ENCODE measurements at regions not wholly inside any gene's neighbourhood (a gene's known extent, or its start where the extent isn't known, plus 50 kb on each side); places are given as distances from the start of the nearest gene placed in this dataset.

DNA sequence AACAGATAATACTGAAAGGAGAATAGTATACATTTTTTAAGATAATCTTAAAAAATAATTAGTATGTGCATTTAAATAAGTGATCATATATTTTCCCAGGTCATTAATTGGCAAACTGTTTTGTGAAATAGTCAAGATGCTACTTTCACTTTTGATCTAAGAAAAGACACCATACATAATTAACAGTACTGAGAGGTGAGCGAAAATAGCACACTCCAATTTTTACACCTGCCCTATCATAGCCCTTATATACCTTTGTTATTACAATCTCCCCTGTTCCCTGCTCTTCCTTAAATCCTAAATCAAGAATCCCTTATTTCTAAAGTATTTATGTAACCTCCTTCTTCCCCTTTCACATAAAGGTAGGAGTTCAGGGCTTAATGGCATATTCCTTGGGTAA is 500.1 kb upstream of the LRATD1 start:
- Mint-ChIP-seq H3K9me3 (peaks cover 18% of the 10 kb centered on the region), H3K27me3 (no peaks in the 10 kb centered on the region), H3K27ac (no peak overlapping the region), H3K36me3 (no peaks in the 10 kb centered on the region), H3K4me3 (no peak overlapping the region), H3K4me1 (ENCODE audit: low read depth) (no peaks in the 10 kb centered on the region)
- no peak for DNase-seq
- intact Hi-C loops (cut with micrococcal nuclease) = no loop called here
- CTCF ChIA-PET = no interaction called here
- POLR2A ChIA-PET = no interaction called here

DNA sequence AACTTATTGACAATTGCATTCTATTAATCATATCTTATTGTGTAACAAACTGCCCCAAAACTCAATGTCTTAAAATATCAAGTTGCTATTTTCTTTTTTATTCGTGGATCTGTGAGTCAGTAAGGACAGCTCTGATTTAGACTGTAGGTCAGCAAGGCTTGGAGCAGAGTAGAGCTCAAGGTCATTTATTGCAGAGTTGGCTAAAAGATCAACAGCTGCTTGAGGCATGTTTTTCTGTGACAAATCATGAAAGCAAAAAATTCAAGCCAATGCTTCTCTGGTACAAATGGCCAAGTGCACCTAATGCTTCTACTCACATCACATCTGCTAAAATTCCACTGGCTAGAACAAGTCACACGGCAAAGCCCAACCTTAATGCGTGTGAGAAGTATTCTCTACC is 497.7 kb upstream of the LRATD1 start:
- ChIA-PET CTCF (no interaction called here), POLR2A (no interaction called here)
- no peaks in the 10 kb centered on the region for H3K4me1 Mint-ChIP-seq (ENCODE audit: low read depth)
- H3K36me3 Mint-ChIP-seq = no peaks in the 10 kb centered on the region
- H3K27me3 Mint-ChIP-seq = no peaks in the 10 kb centered on the region
- no peak for DNase-seq
- H3K9me3 Mint-ChIP-seq = peaks cover 18% of the 10 kb centered on the region
- intact Hi-C loops (cut with micrococcal nuclease) = no loop called here
- H3K27ac Mint-ChIP-seq = no peak overlapping the region
- no peak overlapping the region for H3K4me3 Mint-ChIP-seq

DNA sequence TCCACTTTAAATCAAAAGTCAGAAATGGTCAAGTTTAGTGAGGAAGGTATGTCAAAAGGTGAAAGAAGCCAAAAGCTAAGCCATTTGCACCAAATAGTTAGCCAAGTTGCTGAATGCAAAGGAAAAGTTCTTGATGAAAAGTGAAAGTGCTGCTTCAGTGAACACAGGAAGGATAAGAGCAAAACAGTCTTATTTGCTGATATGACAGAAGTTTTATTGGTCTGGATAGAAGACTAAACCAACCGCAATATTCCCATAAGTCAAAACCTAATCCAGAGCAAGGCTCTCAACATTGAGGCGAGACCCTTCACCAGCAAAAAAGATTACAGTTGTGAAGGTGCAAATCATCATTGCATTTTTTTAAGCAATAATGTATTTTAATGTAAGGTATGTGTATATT is 496.5 kb upstream of the LRATD1 start:
- intact Hi-C loops (cut with micrococcal nuclease) = no loop called here
- Mint-ChIP-seq H3K27me3 (no peaks in the 10 kb centered on the region), H3K9me3 (peaks cover 18% of the 10 kb centered on the region), H3K27ac (no peak overlapping the region), H3K4me1 (ENCODE audit: low read depth) (no peaks in the 10 kb centered on the region), H3K4me3 (no peak overlapping the region), H3K36me3 (no peaks in the 10 kb centered on the region)
- ChIA-PET CTCF (no interaction called here), POLR2A (no interaction called here)
- no peak for DNase-seq

GRCh38 chr2:14137643-14138042 is 494.9 kb upstream of the LRATD1 start:
- DNase-seq = no peak
- Mint-ChIP-seq H3K9me3 (peaks cover 17% of the 10 kb centered on the region), H3K27me3 (no peaks in the 10 kb centered on the region), H3K27ac (no peak overlapping the region), H3K36me3 (no peaks in the 10 kb centered on the region), H3K4me1 (ENCODE audit: low read depth) (no peaks in the 10 kb centered on the region), H3K4me3 (no peak overlapping the region)
- intact Hi-C loops (cut with micrococcal nuclease) = no loop called here
- ChIA-PET CTCF (no interaction called here), POLR2A (no interaction called here)

- no peak for DNase-seq
- H3K4me1 Mint-ChIP-seq (ENCODE audit: low read depth) = no peaks in the 10 kb centered on the region
- peaks cover 12% of the 10 kb centered on the region for H3K9me3 Mint-ChIP-seq
- ChIA-PET CTCF (no interaction called here), POLR2A (no interaction called here)
- no peaks in the 10 kb centered on the region for H3K27me3 Mint-ChIP-seq
- intact Hi-C loops (cut with micrococcal nuclease) = no loop called here
- H3K36me3 Mint-ChIP-seq = no peaks in the 10 kb centered on the region
- H3K27ac Mint-ChIP-seq = no peak overlapping the region
- H3K4me3 Mint-ChIP-seq = no peak overlapping the region
These were observed 492.4 kb upstream of the LRATD1 start for GRCh38 chr2:14140009-14140550.

DNA sequence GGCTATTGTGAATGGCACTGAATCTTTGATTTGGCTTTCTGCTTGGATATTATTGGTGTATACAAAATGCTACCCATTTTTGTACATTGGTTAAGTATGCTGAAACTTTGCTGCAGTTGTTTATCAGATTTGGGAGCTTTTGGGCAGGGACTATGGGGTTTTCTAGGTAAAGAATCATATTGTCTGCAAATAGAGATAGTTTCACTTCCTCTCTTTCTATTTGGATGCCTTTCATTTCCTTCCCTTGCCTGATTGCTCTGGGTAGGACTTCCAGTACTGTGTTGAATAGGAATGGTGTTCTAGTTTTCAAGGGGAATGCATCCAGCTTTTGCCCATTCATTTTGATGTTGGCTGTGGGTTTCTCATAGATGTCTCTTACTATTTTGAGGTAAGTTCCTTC is 489.1 kb upstream of the LRATD1 start:
- peaks cover 3% of the 10 kb centered on the region for H3K9me3 Mint-ChIP-seq
- no peak overlapping the region for H3K27ac Mint-ChIP-seq
- no peaks in the 10 kb centered on the region for H3K36me3 Mint-ChIP-seq
- H3K4me1 Mint-ChIP-seq (ENCODE audit: low read depth) = no peaks in the 10 kb centered on the region
- no peak for DNase-seq
- intact Hi-C loops (cut with micrococcal nuclease) = no loop called here
- POLR2A ChIA-PET = no interaction called here
- CTCF ChIA-PET = no interaction called here
- H3K27me3 Mint-ChIP-seq = no peaks in the 10 kb centered on the region
- H3K4me3 Mint-ChIP-seq = no peak overlapping the region

DNA sequence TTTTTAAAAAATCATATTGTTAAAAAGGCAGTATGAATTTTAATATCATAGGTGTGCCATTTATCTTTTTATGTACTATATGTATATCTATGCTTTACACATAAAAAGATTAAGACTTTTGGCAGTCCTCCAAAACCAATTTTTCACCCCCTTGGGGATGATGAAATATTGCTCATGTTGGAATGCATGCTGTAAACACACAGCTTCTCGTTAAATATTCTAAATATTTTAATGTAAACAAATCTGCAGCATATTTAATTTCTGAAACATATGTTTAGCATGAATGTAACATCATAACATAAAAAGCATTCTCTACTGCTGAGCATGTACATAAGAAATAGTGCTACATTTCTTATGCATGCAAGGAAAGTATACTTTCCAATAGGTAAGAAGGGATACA is 484.3 kb upstream of the LRATD1 start:
- no peak overlapping the region for H3K4me3 Mint-ChIP-seq
- no peaks in the 10 kb centered on the region for H3K36me3 Mint-ChIP-seq
- H3K27ac Mint-ChIP-seq = no peak overlapping the region
- peaks cover 3% of the 10 kb centered on the region for H3K9me3 Mint-ChIP-seq
- DNase-seq = no peak
- H3K4me1 Mint-ChIP-seq (ENCODE audit: low read depth) = no peaks in the 10 kb centered on the region
- intact Hi-C loops (cut with micrococcal nuclease) = no loop called here
- ChIA-PET CTCF (no interaction called here), POLR2A (no interaction called here)
- H3K27me3 Mint-ChIP-seq = no peaks in the 10 kb centered on the region

DNA sequence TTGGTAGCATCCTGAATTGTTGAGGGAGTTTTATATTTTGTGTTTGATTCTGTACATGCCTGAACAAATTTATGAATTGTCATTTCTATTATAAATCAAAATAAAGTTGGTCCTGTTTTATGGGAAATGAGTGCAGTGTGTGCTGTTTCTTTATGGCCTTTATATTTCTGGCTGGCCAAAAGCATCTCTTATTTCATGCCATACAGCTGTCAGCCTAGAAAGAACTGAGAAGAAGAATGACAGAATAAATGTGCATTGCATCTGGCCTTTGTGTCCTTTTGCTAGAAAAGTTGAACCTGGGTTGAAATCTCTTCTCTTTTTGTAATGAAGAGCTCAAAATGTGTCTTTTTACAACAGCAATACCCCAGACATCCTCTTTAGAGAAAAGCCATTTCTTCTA is 474.7 kb upstream of the LRATD1 start:
- intact Hi-C loops (cut with micrococcal nuclease) = no loop called here

GRCh38 chr2:14180333-14180732 is 452.2 kb upstream of the LRATD1 start:
- H3K27ac Mint-ChIP-seq = no peak overlapping the region
- intact Hi-C loops (cut with micrococcal nuclease) = no loop called here
- H3K36me3 Mint-ChIP-seq = no peaks in the 10 kb centered on the region
- POLR2A ChIA-PET = no interaction called here
- CTCF ChIA-PET = no interaction called here
- DNase-seq = no peak
- H3K9me3 Mint-ChIP-seq = peaks cover 2% of the 10 kb centered on the region
- no peaks in the 10 kb centered on the region for H3K27me3 Mint-ChIP-seq
- no peak overlapping the region for H3K4me3 Mint-ChIP-seq
- no peaks in the 10 kb centered on the region for H3K4me1 Mint-ChIP-seq (ENCODE audit: low read depth)

More for the DNA sequence above, 474.7 kb upstream of the LRATD1 start:
- ChIA-PET POLR2A (no interaction called here), CTCF (no interaction called here)
- Mint-ChIP-seq H3K9me3 (peaks cover 11% of the 10 kb centered on the region), H3K4me1 (ENCODE audit: low read depth) (no peaks in the 10 kb centered on the region), H3K36me3 (no peaks in the 10 kb centered on the region), H3K27ac (no peak overlapping the region), H3K27me3 (no peaks in the 10 kb centered on the region), H3K4me3 (no peak overlapping the region)
- no peak for DNase-seq

GRCh38 chr2:14182227-14182946 is 450.1 kb upstream of the LRATD1 start:
- CTCF ChIA-PET = no interaction called here
- Mint-ChIP-seq H3K27ac (no peak overlapping the region), H3K36me3 (no peaks in the 10 kb centered on the region), H3K4me1 (ENCODE audit: low read depth) (no peaks in the 10 kb centered on the region), H3K4me3 (no peak overlapping the region), H3K9me3 (peaks cover 7% of the 10 kb centered on the region), H3K27me3 (no peaks in the 10 kb centered on the region)
- intact Hi-C loops (cut with micrococcal nuclease) = no loop called here
- no peak for DNase-seq
- POLR2A ChIA-PET = no interaction called here

- POLR2A ChIA-PET = no interaction called here
These were observed 446.6 kb upstream of the LRATD1 start for GRCh38 chr2:14185906-14186305.

GRCh38 chr2:14188446-14188845 is 444.1 kb upstream of the LRATD1 start:
- intact Hi-C loops (cut with micrococcal nuclease) = no loop called here
- H3K27me3 Mint-ChIP-seq = no peaks in the 10 kb centered on the region
- ChIA-PET CTCF (no interaction called here), POLR2A (no interaction called here)
- no peaks in the 10 kb centered on the region for H3K4me1 Mint-ChIP-seq (ENCODE audit: low read depth)
- DNase-seq = no peak
- H3K9me3 Mint-ChIP-seq = peaks cover 5% of the 10 kb centered on the region
- H3K4me3 Mint-ChIP-seq = no peak overlapping the region
- H3K36me3 Mint-ChIP-seq = no peaks in the 10 kb centered on the region
- no peak overlapping the region for H3K27ac Mint-ChIP-seq

More at GRCh38 chr2:14185906-14186305, 446.6 kb upstream of the LRATD1 start:
- Mint-ChIP-seq H3K4me3 (no peak overlapping the region), H3K27me3 (no peaks in the 10 kb centered on the region), H3K36me3 (no peaks in the 10 kb centered on the region), H3K4me1 (ENCODE audit: low read depth) (no peaks in the 10 kb centered on the region), H3K27ac (no peak overlapping the region), H3K9me3 (peaks cover 5% of the 10 kb centered on the region)
- intact Hi-C loops (cut with micrococcal nuclease) = no loop called here
- DNase-seq = no peak
- CTCF ChIA-PET = no interaction called here

DNA sequence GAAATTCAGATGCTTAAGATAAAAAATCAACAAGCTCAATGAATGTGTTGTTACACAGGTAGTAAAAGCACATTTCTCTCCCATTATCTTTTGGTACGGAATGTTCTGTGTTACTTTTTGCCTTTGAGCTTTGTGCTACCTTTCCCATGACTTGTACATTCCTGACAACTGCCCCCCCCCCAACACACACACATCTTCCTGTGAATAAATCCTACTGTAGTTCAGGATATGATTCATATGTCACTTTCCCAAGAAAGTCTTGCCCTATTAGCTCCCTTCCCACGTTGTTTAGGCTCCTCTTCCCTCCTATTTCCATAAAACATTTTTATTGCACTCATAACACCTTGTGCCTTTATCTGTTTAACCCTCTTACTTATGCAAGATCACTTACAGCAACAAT is 442.6 kb upstream of the LRATD1 start:
- Mint-ChIP-seq H3K27ac (no peak overlapping the region), H3K4me1 (ENCODE audit: low read depth) (no peaks in the 10 kb centered on the region), H3K4me3 (no peak overlapping the region), H3K9me3 (peaks cover 5% of the 10 kb centered on the region), H3K27me3 (no peaks in the 10 kb centered on the region), H3K36me3 (no peaks in the 10 kb centered on the region)
- ChIA-PET CTCF (no interaction called here), POLR2A (no interaction called here)
- DNase-seq = no peak
- intact Hi-C loops (cut with micrococcal nuclease) = no loop called here

All from activated CD4-positive, alpha-beta memory T cell treated with anti-CD3 and anti-CD28 coated beads for 36 hours (primary cell).